NCI-H460 (cell line): ENCODE measurements at regions not wholly inside any gene's neighbourhood (a gene's known extent, or its start where the extent isn't known, plus 50 kb on each side); places are given as distances from the start of the nearest gene placed in this dataset.
"Not testable (repeated sequence)": the region's sequence is repeated elsewhere in the genome, so short reads cannot be mapped to it uniquely, and the experiment has no call there.

ENCODE experiments used
- DNase-seq: peaks from one replicate; pipeline ENCODE4 v3.0.0-alpha.2; 2016; ENCODE audit warnings: low read depth; ENCODE audit errors: extremely low read depth

GRCh38 chr6:9155836-9156235 is 720.5 kb upstream of the SLC35B3 start:
- DNase-seq, result no peak

GRCh38 chr6:9143140-9143539 is 707.8 kb upstream of the SLC35B3 start:
- no peak for DNase-seq

- DNase-seq, result peak; percentile 26
These were observed 705.7 kb upstream of the SLC35B3 start for GRCh38 chr6:9140951-9141460.

- peak; percentile 35 for DNase-seq
These were observed 704.8 kb upstream of the SLC35B3 start for GRCh38 chr6:9140172-9140571.

GRCh38 chr6:9139746-9140145 is 704.4 kb upstream of the SLC35B3 start:
- DNase-seq, result peak; percentile 37

- peak; percentile 30 for DNase-seq
These were observed 703.6 kb upstream of the SLC35B3 start for GRCh38 chr6:9138936-9139335.

GRCh38 chr6:9136141-9136822 is 700.9 kb upstream of the SLC35B3 start:
- DNase-seq, result no peak

- peak; percentile 82 for DNase-seq
These were observed 696.3 kb upstream of the SLC35B3 start for GRCh38 chr6:9131616-9132015.

GRCh38 chr6:9131201-9131600 is 695.9 kb upstream of the SLC35B3 start:
- DNase-seq, result peak; percentile 64

- DNase-seq, result no peak
These were observed 693.6 kb upstream of the SLC35B3 start for GRCh38 chr6:9128970-9129369.

- peak; percentile 79 for DNase-seq
These were observed 691.7 kb upstream of the SLC35B3 start for GRCh38 chr6:9126878-9127560.

GRCh38 chr6:9126034-9126433 is 690.7 kb upstream of the SLC35B3 start:
- not testable (repeated sequence) for DNase-seq

GRCh38 chr6:9121549-9121948 is 686.2 kb upstream of the SLC35B3 start:
- DNase-seq, result no peak

- DNase-seq, result no peak
These were observed 680.7 kb upstream of the SLC35B3 start for GRCh38 chr6:9116026-9116425.

- DNase-seq, result no peak
These were observed 677.2 kb upstream of the SLC35B3 start for GRCh38 chr6:9112544-9112943.

GRCh38 chr6:9103876-9104521 is 668.7 kb upstream of the SLC35B3 start:
- no peak for DNase-seq

- DNase-seq, result no peak
These were observed 666.6 kb upstream of the SLC35B3 start for GRCh38 chr6:9101920-9102319.

GRCh38 chr6:9100869-9101580 is 665.7 kb upstream of the SLC35B3 start:
- no peak for DNase-seq

- no peak for DNase-seq
These were observed 660.4 kb upstream of the SLC35B3 start for GRCh38 chr6:9095729-9096128.

- no peak for DNase-seq
These were observed 659.8 kb upstream of the SLC35B3 start for GRCh38 chr6:9095137-9095536.

- no peak for DNase-seq
These were observed 654.4 kb upstream of the SLC35B3 start for GRCh38 chr6:9089724-9090123.
